H1 (cell line): ENCODE measurements at regions not wholly inside any gene's neighbourhood (a gene's known extent, or its start where the extent isn't known, plus 50 kb on each side); places are given as distances from the start of the nearest gene placed in this dataset.

Experiments used
- CTCF ChIA-PET: fragments of 300-600 bp; sonication (Branson Sonifier 250); formaldehyde crosslinking; loops from one replicate; lab custom pipeline; 2021; ENCODE audit not compliant: partially characterized antibody; lab: Charles Lee
- POLR2A ChIA-PET: fragments of 300-600 bp; sonication (Branson Sonifier 250); formaldehyde crosslinking; loops from one replicate; lab custom pipeline; 2021; ENCODE audit warnings: inconsistent platforms; ENCODE audit not compliant: partially characterized antibody; lab: Charles Lee
- DNase-seq, 2 experiments: peaks; one replicate each; pipeline versions ENCODE4 v3.0.0 to v3.0.0-alpha.2; 2010 to 2022; ENCODE audit warnings: low spot score in 2 of 2, low read depth in 1 of 2, mixed read lengths in 1 of 2
- FAIRE-seq: peaks from 2 replicates; lab custom pipeline; 2011; peaks lifted over from hg19 to GRCh38; lab: Jason Lieb, UNC
- H2AFZ ChIP-seq: 2 replicates; pipeline ENCODE4 v1.8.1; 2012; ENCODE audit warnings: low read length, inconsistent platforms
- H2AK5ac ChIP-seq: 2 replicates; pipeline ENCODE4 v1.6.1; 2013; ENCODE audit warnings: low read depth, low read length
- H2BK120ac ChIP-seq: replicated peaks from 2 replicates; pipeline ENCODE3; 2013; ENCODE audit warnings: low read depth, low read length, inconsistent platforms
- H2BK12ac ChIP-seq: 2 replicates; pipeline ENCODE4 v1.6.1; 2013; ENCODE audit warnings: low read depth, low read length
- H2BK15ac ChIP-seq: 2 replicates; pipeline ENCODE4 v1.6.1; 2013; ENCODE audit warnings: low read length
- H2BK20ac ChIP-seq: 2 replicates; pipeline ENCODE4 v1.6.1; 2013; ENCODE audit warnings: low read length
- H2BK5ac ChIP-seq: 2 replicates; pipeline ENCODE4 v1.6.1; 2013; ENCODE audit warnings: low read depth, low read length
- H3K14ac ChIP-seq: 2 replicates; pipeline ENCODE4 v1.6.1; 2013; ENCODE audit warnings: inconsistent platforms; ENCODE audit not compliant: insufficient read length
- H3K18ac ChIP-seq: 2 replicates; pipeline ENCODE4 v1.6.1; 2013; ENCODE audit warnings: low read length; ENCODE audit errors: extremely low read depth
- H3K23ac ChIP-seq: 2 replicates; pipeline ENCODE4 v1.6.1; 2013; ENCODE audit warnings: inconsistent platforms; ENCODE audit not compliant: insufficient read length
- H3K23me2 ChIP-seq: 2 replicates; pipeline ENCODE4 v1.6.1; 2013; ENCODE audit warnings: low read depth, low read length
- H3K27ac ChIP-seq: 2 replicates; pipeline ENCODE4 v1.6.1; 2011; ENCODE audit warnings: low read depth, low read length, inconsistent platforms
- H3K27me3 ChIP-seq, 4 experiments: replicated peaks in 1 of 4; 1 replicate in 1 of 4; 2 replicates in 3 of 4; pipeline versions ENCODE4 v1.6.1 to v1.8.1; 2011 to 2013; ENCODE audit warnings: low read length in 3 of 4, mild to moderate bottlenecking in 3 of 4, inconsistent platforms in 2 of 4, mixed read lengths in 2 of 4, moderate library complexity in 1 of 4; ENCODE audit not compliant: control insufficient read depth in 3 of 4, insufficient read depth in 3 of 4; ENCODE audit errors: extremely low read depth in 1 of 4
- H3K36me3 ChIP-seq, 4 experiments: 2 replicates each; pipeline versions ENCODE4 v1.6.1 to v1.8.1; 2011 to 2013; ENCODE audit warnings: mild to moderate bottlenecking in 4 of 4, low read length in 3 of 4, moderate library complexity in 2 of 4, control low read depth in 1 of 4, inconsistent platforms in 1 of 4; ENCODE audit not compliant: insufficient read depth in 4 of 4, control insufficient read depth in 2 of 4
- H3K4ac ChIP-seq: replicated peaks from 2 replicates; pipeline ENCODE3; 2013; ENCODE audit warnings: low read length, low read depth, mixed read lengths, inconsistent platforms; ENCODE audit not compliant: insufficient read length
- H3K4me1 ChIP-seq, 4 experiments: replicated peaks in 1 of 4; 1 replicate in 1 of 4; 2 replicates in 3 of 4; pipeline versions ENCODE4 v1.6.1 to v1.8.1; 2011 to 2013; ENCODE audit warnings: low read length in 3 of 4, inconsistent platforms in 2 of 4, mixed read lengths in 1 of 4; ENCODE audit not compliant: insufficient read depth in 4 of 4, control insufficient read depth in 3 of 4
- H3K4me2 ChIP-seq, 2 experiments: 2 replicates each; pipeline versions ENCODE4 v1.6.1 to v1.8.1; 2011 to 2013; ENCODE audit warnings: low read depth in 2 of 2, low read length in 2 of 2, control low read depth in 1 of 2, inconsistent platforms in 1 of 2, mild to moderate bottlenecking in 1 of 2; ENCODE audit not compliant: insufficient read depth in 1 of 2
- H3K4me3 ChIP-seq, 4 experiments: fragments of 200-600, 300-600 bp in 1 of 4; sonication (generic), shearing (Covaris generic), sonication (Bioruptor Twin) in 1 of 4; 2 replicates each; pipeline versions ENCODE4 v1.5.1 to v1.8.1; 2011 to 2016; ENCODE audit warnings: low read length in 4 of 4, low read depth in 3 of 4, control low read depth in 2 of 4, inconsistent platforms in 2 of 4, mild to moderate bottlenecking in 2 of 4, mixed read lengths in 1 of 4, moderate library complexity in 1 of 4; ENCODE audit not compliant: insufficient read depth in 2 of 4; ENCODE audit errors: extremely low read depth in 1 of 4
- H3K56ac ChIP-seq: replicated peaks from 2 replicates; pipeline ENCODE3; 2013; ENCODE audit warnings: low read depth, mild to moderate bottlenecking, mixed read lengths, low read length, inconsistent platforms; ENCODE audit not compliant: insufficient read length
- H3K79me1 ChIP-seq: 2 replicates; pipeline ENCODE4 v1.6.1; 2013; ENCODE audit warnings: low read depth, low read length, control low read depth
- H3K79me2 ChIP-seq, 2 experiments: 2 replicates each; pipeline versions ENCODE4 v1.6.1 to v1.8.1; 2012 to 2013; ENCODE audit warnings: low read length in 2 of 2, mild to moderate bottlenecking in 2 of 2, inconsistent platforms in 1 of 2; ENCODE audit not compliant: insufficient read depth in 2 of 2, control insufficient read depth in 1 of 2
- H3K9ac ChIP-seq, 4 experiments: replicated peaks in 1 of 4; 1 replicate in 1 of 4; 2 replicates in 3 of 4; pipeline versions ENCODE4 v1.6.1 to v1.8.1; 2011 to 2013; ENCODE audit warnings: low read depth in 3 of 4, low read length in 3 of 4, control low read depth in 2 of 4, mild to moderate bottlenecking in 2 of 4, moderate library complexity in 2 of 4, inconsistent platforms in 1 of 4; ENCODE audit errors: extremely low read depth in 1 of 4
- H3K9me3 ChIP-seq, 2 experiments: 2 replicates each; pipeline versions ENCODE4 v1.6.1 to v1.8.1; 2012 to 2013; ENCODE audit warnings: mild to moderate bottlenecking in 2 of 2, moderate library complexity in 2 of 2, control low read depth in 1 of 2, inconsistent platforms in 1 of 2, low read depth in 1 of 2, low read length in 1 of 2, mixed read lengths in 1 of 2; ENCODE audit not compliant: insufficient read depth in 2 of 2
- H4K20me1 ChIP-seq, 2 experiments: replicated peaks in 1 of 2; 2 replicates each; pipeline versions ENCODE3 to v1.8.1; 2011 to 2013; ENCODE audit warnings: inconsistent platforms in 2 of 2, low read length in 2 of 2, mild to moderate bottlenecking in 1 of 2; ENCODE audit not compliant: insufficient read depth in 2 of 2, control insufficient read depth in 1 of 2
- H4K5ac ChIP-seq: 2 replicates; pipeline ENCODE4 v1.6.1; 2013; ENCODE audit warnings: low read length, low read depth, mixed read lengths, inconsistent platforms; ENCODE audit not compliant: insufficient read length
- H4K8ac ChIP-seq: 2 replicates; pipeline ENCODE4 v1.8.0; 2013; ENCODE audit warnings: mild to moderate bottlenecking, moderate library complexity, low read length, inconsistent platforms; ENCODE audit not compliant: insufficient read depth; ENCODE audit errors: extremely low read depth
- H4K91ac ChIP-seq: replicated peaks from 2 replicates; pipeline ENCODE3; 2013; ENCODE audit warnings: low read length, mixed read lengths, inconsistent platforms; ENCODE audit not compliant: insufficient read length
- ATF3 ChIP-seq: IDR thresholded peaks from 2 replicates; pipeline ENCODE4 v1.6.1; 2011; ENCODE audit warnings: low read depth, mild to moderate bottlenecking, low read length; ENCODE audit not compliant: insufficient read depth
- CHD1 ChIP-seq: IDR thresholded peaks from 2 replicates; pipeline ENCODE4 v1.6.1; 2012; ENCODE audit warnings: low read depth, low read length, improper control_type of control experiment
- CTBP2 ChIP-seq: IDR thresholded peaks from 2 replicates; pipeline ENCODE4 v1.7.0; 2011; ENCODE audit warnings: borderline replicate concordance, mild to moderate bottlenecking, moderate library complexity, mixed read lengths, low read length; ENCODE audit not compliant: insufficient read depth, insufficient read length
- EP300 ChIP-seq, 2 experiments: IDR thresholded peaks; 1 replicate in 1 of 2; 2 replicates in 1 of 2; pipeline ENCODE4 v1.6.1; 2011 to 2012; ENCODE audit warnings: low read depth in 2 of 2, low read length in 2 of 2, mild to moderate bottlenecking in 2 of 2, borderline replicate concordance in 1 of 2, inconsistent platforms in 1 of 2, moderate library complexity in 1 of 2
- JUN ChIP-seq: IDR thresholded peaks from 2 replicates; pipeline ENCODE4 v1.6.1; 2011; ENCODE audit warnings: low read depth, mild to moderate bottlenecking, improper control_type of control experiment, low read length
- JUND ChIP-seq: IDR thresholded peaks from 2 replicates; pipeline ENCODE4 v1.6.1; 2011; ENCODE audit warnings: mild to moderate bottlenecking, improper control_type of control experiment, low read length
- KDM4A ChIP-seq: IDR thresholded peaks from one replicate; pipeline ENCODE4 v1.7.1; 2012; ENCODE audit warnings: low read depth, mild to moderate bottlenecking, moderate library complexity, low read length, inconsistent platforms; ENCODE audit not compliant: severe bottlenecking
- MAX ChIP-seq: IDR thresholded peaks from 2 replicates; pipeline ENCODE4 v1.6.1; 2012; ENCODE audit warnings: inconsistent platforms
- NRF1 ChIP-seq: IDR thresholded peaks from 2 replicates; pipeline ENCODE4 v1.6.1; 2011; ENCODE audit warnings: mild to moderate bottlenecking, low read depth, low read length, improper control_type of control experiment
- POLR2AphosphoS5 ChIP-seq: IDR thresholded peaks from 2 replicates; pipeline ENCODE4 v1.6.1; 2011; ENCODE audit warnings: low read depth, low read length
- RBBP5 ChIP-seq: IDR thresholded peaks from 2 replicates; pipeline ENCODE4 v1.7.1; 2012; ENCODE audit warnings: low read depth, mild to moderate bottlenecking, inconsistent platforms, low read length, moderate library complexity, borderline replicate concordance
- RXRA ChIP-seq: IDR thresholded peaks from 2 replicates; pipeline ENCODE4 v1.6.1; 2011; ENCODE audit warnings: low read depth, mild to moderate bottlenecking, low read length, moderate library complexity; ENCODE audit not compliant: insufficient read depth
- TAF7 ChIP-seq: optimal IDR thresholded peaks from 2 replicates; pipeline ENCODE3; 2011; ENCODE audit warnings: low read depth, mild to moderate bottlenecking, inconsistent platforms, low read length, moderate library complexity, borderline replicate concordance
- TBP ChIP-seq: IDR thresholded peaks from 2 replicates; pipeline ENCODE4 v1.6.1; 2011; ENCODE audit warnings: low read depth, low read length, improper control_type of control experiment
- WGBS, 2 experiments: shearing (Covaris generic) in 1 of 2; methylation state at CpG; one replicate each; pipeline versions ENCODE4 v1.1.6 to v1.1.7; 2013 to 2015; ENCODE audit warnings: low lambda C conversion rate in 2 of 2, mixed read lengths in 2 of 2, inconsistent platforms in 1 of 2, low coverage in 1 of 2, missing lambda C conversion rate in 1 of 2; ENCODE audit not compliant: insufficient replicate concordance in 2 of 2, insufficient coverage in 1 of 2, insufficient read length in 1 of 2; ENCODE audit errors: extremely low coverage in 1 of 2, missing lambda C conversion rate in 1 of 2; 5-methylcytosine and 5-hydroxymethylcytosine counted together

- Histone ChIP-seq H3K79me1 (no peaks in the 10 kb centered on the region), H4K5ac (no peak overlapping the region), H3K4me2 (no peak overlapping the region), H2BK20ac (no peak overlapping the region), H3K79me2 (no peaks in the 10 kb centered on the region), H3K27ac (no peak overlapping the region), H4K91ac (no peak overlapping the region), H2BK5ac (no peak overlapping the region), H2AK5ac (no peak overlapping the region), H3K9me3 (peaks cover 7 to 8% of the 10 kb centered on the region in 2 experiments), H3K4me3 (no peak overlapping the region), H3K56ac (no peak overlapping the region), H4K20me1 (no peaks in the 10 kb centered on the region), H2BK120ac (no peak overlapping the region), H3K36me3 (no peaks in the 10 kb centered on the region), H3K4ac (no peak overlapping the region), H4K8ac (no peak overlapping the region), H3K23ac (no peak overlapping the region), H3K4me1 (no peaks in the 10 kb centered on the region), H3K9ac (no peak overlapping the region), H3K23me2 (no peaks in the 10 kb centered on the region), H2AFZ (no peak overlapping the region), H2BK12ac (no peak overlapping the region), H3K27me3 (no peaks in the 10 kb centered on the region), H3K18ac (no peak overlapping the region), H2BK15ac (no peak overlapping the region), H3K14ac (no peak overlapping the region)
- 77% methylated on average over 2 of the region's 2 CpGs; no CpG with 5 or more reads in 1 of the 2 experiments for WGBS, 2 experiments
- ChIA-PET POLR2A (no interaction called here), CTCF (interaction anchor here (1.0 to 1.7 kb wide), 2 partner anchors 45 to 142 kb away, joined by 3 read pairs; no protein-coding TSS in a partner anchor)
- FAIRE-seq (no peak), DNase-seq (no peak)
- TF ChIP-seq JUN (no peak), EP300 (IDR thresholded peaks at IDR 0.05; ENCODE audit: borderline replicate concordance in 1 of 2, low read depth in 2 of 2, low read length in 2 of 2) (no peak), JUND (no peak), RBBP5 (no peak), KDM4A (no peak), NRF1 (no peak), TAF7 (no peak), TBP (no peak), POLR2AphosphoS5 (no peak), MAX (no peak), CTBP2 (no peak), CHD1 (no peak), ATF3 (no peak), RXRA (no peak)
Observed at GRCh38 chr7:98698976-98699375, 81.9 kb downstream of the NPTX2 start.
